Neural progenitor cell (in vitro differentiated cells): ENCODE measurements at regions not wholly inside any gene's neighbourhood (a gene's known extent, or its start where the extent isn't known, plus 50 kb on each side); places are given as distances from the start of the nearest gene placed in this dataset.

Experiments
- DNase-seq: peaks from one replicate; pipeline ENCODE4 v3.0.0-alpha.2; 2016; ENCODE audit warnings: low spot score
- H2AFZ ChIP-seq: fragments of 200-600 bp; sonication (generic); replicated peaks from 2 replicates; pipeline ENCODE4 v1.6.1; 2016; ENCODE audit warnings: antibody characterized with exemption
- H3F3A ChIP-seq: fragments of 200-600 bp; sonication (generic); 2 replicates; pipeline ENCODE4 v1.6.1; 2016; ENCODE audit warnings: antibody characterized with exemption, low read depth
- H3K27ac ChIP-seq: fragments of 200-600 bp; sonication (generic); 2 replicates; pipeline ENCODE4 v1.5.1; 2016; ENCODE audit warnings: mild to moderate bottlenecking
- H3K27me3 ChIP-seq: fragments of 200-600 bp; sonication (generic); 2 replicates; pipeline ENCODE4 v1.6.1; 2016; ENCODE audit warnings: mild to moderate bottlenecking, moderate library complexity
- H3K36me3 ChIP-seq: fragments of 200-600 bp; sonication (generic); 2 replicates; pipeline ENCODE4 v1.5.1; 2016
- H3K4me1 ChIP-seq: fragments of 200-600 bp; sonication (generic); 2 replicates; pipeline ENCODE4 v1.6.1; 2016; ENCODE audit warnings: mixed run types
- H3K4me2 ChIP-seq: fragments of 200-600 bp; sonication (generic); 2 replicates; pipeline ENCODE4 v1.6.1; 2016
- H3K4me3 ChIP-seq: fragments of 200-600 bp; sonication (generic); 2 replicates; pipeline ENCODE4 v1.5.1; 2016
- H3K79me2 ChIP-seq: fragments of 200-600 bp; sonication (generic); 2 replicates; pipeline ENCODE4 v1.6.1; 2016; ENCODE audit warnings: low read depth
- H3K9ac ChIP-seq: fragments of 200-600 bp; sonication (generic); 2 replicates; pipeline ENCODE4 v1.6.1; 2016
- H3K9me3 ChIP-seq: fragments of 200-600 bp; sonication (generic); 2 replicates; pipeline ENCODE4 v1.5.1; 2016; ENCODE audit warnings: low read depth
- H4K20me1 ChIP-seq: fragments of 200-600 bp; sonication (generic); 2 replicates; pipeline ENCODE4 v1.6.1; 2016; ENCODE audit warnings: low read depth
- H3K27ac Mint-ChIP-seq: 3 replicates; pipeline ENCODE4 v1.8.0; 2021; ENCODE audit warnings: mixed read lengths
- H3K27me3 Mint-ChIP-seq: 2 replicates; pipeline ENCODE4 v1.8.0; 2022; ENCODE audit warnings: low read depth, mild to moderate bottlenecking, inconsistent platforms, moderate library complexity, mixed read lengths; ENCODE audit not compliant: insufficient read depth
- H3K36me3 Mint-ChIP-seq: 3 replicates; pipeline ENCODE4 v1.8.0; 2021; ENCODE audit warnings: mixed read lengths
- H3K4me1 Mint-ChIP-seq: 3 replicates; pipeline ENCODE4 v1.8.0; 2021; ENCODE audit warnings: mixed read lengths
- H3K4me3 Mint-ChIP-seq: 3 replicates; pipeline ENCODE4 v1.8.0; 2021; ENCODE audit warnings: mild to moderate bottlenecking, moderate library complexity, mixed read lengths
- H3K9me3 Mint-ChIP-seq: 3 replicates; pipeline ENCODE4 v1.8.0; 2020; ENCODE audit warnings: mixed read lengths
- CTCF ChIP-seq: fragments of 200-600 bp; sonication (generic); IDR thresholded peaks from 2 replicates; pipeline ENCODE4 v1.5.1; 2017; ENCODE audit warnings: antibody characterized with exemption, mild to moderate bottlenecking
- EZH2 ChIP-seq: fragments of 200-600 bp; sonication (generic); IDR thresholded peaks from 2 replicates; pipeline ENCODE4 v1.6.1; 2017; ENCODE audit warnings: antibody characterized with exemption, mild to moderate bottlenecking, moderate library complexity
- EZH2phosphoT487 ChIP-seq: fragments of 200-600 bp; sonication (generic); IDR thresholded peaks from 2 replicates; pipeline ENCODE4 v1.6.1; 2017; ENCODE audit warnings: antibody characterized with exemption

- H3K27ac ChIP-seq: no peak overlapping the region
- H3K79me2 ChIP-seq: no peaks in the 10 kb centered on the region
- H2AFZ ChIP-seq: no peak overlapping the region
- Mint-ChIP-seq H3K27me3 (peaks cover 10% of the 10 kb centered on the region), H3K4me3 (no peak overlapping the region), H3K9me3 (no peaks in the 10 kb centered on the region), H3K27ac (no peak overlapping the region), H3K36me3 (no peaks in the 10 kb centered on the region), H3K4me1 (peaks cover 8% of the 10 kb centered on the region)
- no peak overlapping the region for H3K4me2 ChIP-seq
- no peak for DNase-seq
- H3K4me3 ChIP-seq: no peak overlapping the region
- H4K20me1 ChIP-seq: no peaks in the 10 kb centered on the region
- H3K9me3 ChIP-seq: no peaks in the 10 kb centered on the region
- H3K27me3 ChIP-seq: no peaks in the 10 kb centered on the region
- H3F3A ChIP-seq: no peaks in the 10 kb centered on the region
- H3K36me3 ChIP-seq: no peaks in the 10 kb centered on the region
- H3K9ac ChIP-seq: no peak overlapping the region
- peaks cover 6% of the 10 kb centered on the region for H3K4me1 ChIP-seq
- TF ChIP-seq CTCF (no peak), EZH2 (no peak), EZH2phosphoT487 (no peak)
These were observed 289.9 kb downstream of the DHX35 start for GRCh38 chr20:39252035-39252434.

GRCh38 chr20:39249798-39250197 lies 287.7 kb downstream of the DHX35 start:
- Histone ChIP-seq H3K79me2 (no peaks in the 10 kb centered on the region), H3K4me2 (no peak overlapping the region), H3F3A (no peaks in the 10 kb centered on the region), H3K4me3 (no peak overlapping the region), H3K9me3 (no peaks in the 10 kb centered on the region), H3K4me1 (peaks cover 6% of the 10 kb centered on the region), H3K27me3 (no peaks in the 10 kb centered on the region), H2AFZ (no peak overlapping the region), H3K36me3 (no peaks in the 10 kb centered on the region), H4K20me1 (no peaks in the 10 kb centered on the region), H3K9ac (no peak overlapping the region), H3K27ac (no peak overlapping the region)
- H3K27me3 Mint-ChIP-seq: peaks cover 12% of the 10 kb centered on the region
- H3K36me3 Mint-ChIP-seq: no peaks in the 10 kb centered on the region
- H3K4me3 Mint-ChIP-seq: no peak overlapping the region
- TF ChIP-seq EZH2 (no peak), EZH2phosphoT487 (no peak), CTCF (no peak)
- peaks cover 8% of the 10 kb centered on the region for H3K4me1 Mint-ChIP-seq
- H3K27ac Mint-ChIP-seq: no peak overlapping the region
- no peak for DNase-seq
- H3K9me3 Mint-ChIP-seq: no peaks in the 10 kb centered on the region

- no peak overlapping the region for H3K27ac ChIP-seq
These were observed 286.8 kb downstream of the DHX35 start for GRCh38 chr20:39248862-39249485.

GRCh38 chr20:39248171-39248861 lies 286.2 kb downstream of the DHX35 start:
- peaks cover 2% of the 10 kb centered on the region for H3K36me3 Mint-ChIP-seq
- no peak overlapping the region for H3K4me2 ChIP-seq
- H3F3A ChIP-seq: no peaks in the 10 kb centered on the region
- H3K9ac ChIP-seq: no peak overlapping the region
- no peak overlapping the region for H3K27ac ChIP-seq
- H3K79me2 ChIP-seq: no peaks in the 10 kb centered on the region
- no peak overlapping the region for H3K4me3 Mint-ChIP-seq
- H3K27me3 ChIP-seq: no peaks in the 10 kb centered on the region
- TF ChIP-seq CTCF (no peak), EZH2 (no peak), EZH2phosphoT487 (no peak)
- H2AFZ ChIP-seq: no peak overlapping the region
- H3K27me3 Mint-ChIP-seq: peaks cover 13% of the 10 kb centered on the region
- H3K4me3 ChIP-seq: no peak overlapping the region
- H3K9me3 Mint-ChIP-seq: no peaks in the 10 kb centered on the region
- no peak for DNase-seq
- peaks cover 6% of the 10 kb centered on the region for H3K4me1 ChIP-seq
- peaks cover 5% of the 10 kb centered on the region for H3K4me1 Mint-ChIP-seq
- H3K36me3 ChIP-seq: no peaks in the 10 kb centered on the region
- peak overlapping the region; percentile 39 for H3K27ac Mint-ChIP-seq
- no peaks in the 10 kb centered on the region for H3K9me3 ChIP-seq
- no peaks in the 10 kb centered on the region for H4K20me1 ChIP-seq

More at GRCh38 chr20:39248862-39249485, 286.8 kb downstream of the DHX35 start:
- Histone ChIP-seq H3K4me3 (no peak overlapping the region), H2AFZ (no peak overlapping the region), H3K9ac (no peak overlapping the region), H3K36me3 (no peaks in the 10 kb centered on the region), H3K4me1 (peaks cover 6% of the 10 kb centered on the region), H3F3A (no peaks in the 10 kb centered on the region), H4K20me1 (no peaks in the 10 kb centered on the region), H3K9me3 (no peaks in the 10 kb centered on the region), H3K27me3 (no peaks in the 10 kb centered on the region), H3K4me2 (no peak overlapping the region), H3K79me2 (no peaks in the 10 kb centered on the region)
- Mint-ChIP-seq H3K4me3 (no peak overlapping the region), H3K27me3 (peaks cover 13% of the 10 kb centered on the region), H3K4me1 (peaks cover 8% of the 10 kb centered on the region), H3K27ac (no peak overlapping the region), H3K36me3 (peaks cover 2% of the 10 kb centered on the region), H3K9me3 (no peaks in the 10 kb centered on the region)
- DNase-seq: no peak
- no peak for TF ChIP-seq EZH2
- no peak for TF ChIP-seq EZH2phosphoT487
